ENCODE measurements at regions not wholly inside any gene's neighbourhood (a gene's known extent, or its start where the extent isn't known, plus 50 kb on each side); places are given as distances from the start of the nearest gene placed in this dataset.

GRCh38 chrX:39771089-39771488 lies 326.7 kb downstream of the BCOR start:
- Histone ChIP-seq H3K9ac (ENCODE audit: control insufficient read depth, extremely low read depth, insufficient read depth, low read length) (no peak overlapping the region), H3K4me2 (ENCODE audit: control insufficient read depth, extremely low read depth, insufficient read depth, low read depth, low read length) (no peak overlapping the region), H3K36me3 (ENCODE audit: control insufficient read depth in 2 of 2, extremely low read depth in 1 of 2, insufficient read depth in 2 of 2, low read length in 2 of 2) (no peaks in the 10 kb centered on the region), H3K4me3 (ENCODE audit: control insufficient read depth in 2 of 3, extremely low read depth in 1 of 3, insufficient read depth in 2 of 3, low read depth in 1 of 3, low read length in 3 of 3) (no peak overlapping the region), H3K27ac (ENCODE audit: control insufficient read depth, insufficient read depth, low read length) (no peak overlapping the region), H3K9me3 (ENCODE audit: control insufficient read depth, low read depth, low read length) (no peaks in the 10 kb centered on the region), H2AFZ (ENCODE audit: control insufficient read depth, low read length) (no peak overlapping the region), H4K20me1 (ENCODE audit: control insufficient read depth, extremely low read depth, insufficient read depth, low read length) (no peaks in the 10 kb centered on the region), H3K4me1 (ENCODE audit: control insufficient read depth, extremely low read depth, insufficient read depth, low read length) (no peaks in the 10 kb centered on the region), H3K27me3 (ENCODE audit: control insufficient read depth, extremely low read depth, insufficient read depth, low read length) (no peaks in the 10 kb centered on the region), H3K79me2 (ENCODE audit: control insufficient read depth, insufficient read depth, low read length) (no peaks in the 10 kb centered on the region), H3K9me1 (ENCODE audit: control insufficient read depth, extremely low read depth, insufficient read depth, low read length) (no peaks in the 10 kb centered on the region)
- dilution Hi-C loops (cut with MboI; ENCODE audit: extremely low pct_ligation_motif_present, low sequenced_read_pairs), result no loop called here
- DNase-seq (ENCODE audit: low read depth, low spot score) (no peak), FAIRE-seq (no peak)
- no peak for TF ChIP-seq EZH2 (IDR thresholded peaks at IDR 0.05; ENCODE audit: low read length)
- TF ChIP-seq, protein P1, sequence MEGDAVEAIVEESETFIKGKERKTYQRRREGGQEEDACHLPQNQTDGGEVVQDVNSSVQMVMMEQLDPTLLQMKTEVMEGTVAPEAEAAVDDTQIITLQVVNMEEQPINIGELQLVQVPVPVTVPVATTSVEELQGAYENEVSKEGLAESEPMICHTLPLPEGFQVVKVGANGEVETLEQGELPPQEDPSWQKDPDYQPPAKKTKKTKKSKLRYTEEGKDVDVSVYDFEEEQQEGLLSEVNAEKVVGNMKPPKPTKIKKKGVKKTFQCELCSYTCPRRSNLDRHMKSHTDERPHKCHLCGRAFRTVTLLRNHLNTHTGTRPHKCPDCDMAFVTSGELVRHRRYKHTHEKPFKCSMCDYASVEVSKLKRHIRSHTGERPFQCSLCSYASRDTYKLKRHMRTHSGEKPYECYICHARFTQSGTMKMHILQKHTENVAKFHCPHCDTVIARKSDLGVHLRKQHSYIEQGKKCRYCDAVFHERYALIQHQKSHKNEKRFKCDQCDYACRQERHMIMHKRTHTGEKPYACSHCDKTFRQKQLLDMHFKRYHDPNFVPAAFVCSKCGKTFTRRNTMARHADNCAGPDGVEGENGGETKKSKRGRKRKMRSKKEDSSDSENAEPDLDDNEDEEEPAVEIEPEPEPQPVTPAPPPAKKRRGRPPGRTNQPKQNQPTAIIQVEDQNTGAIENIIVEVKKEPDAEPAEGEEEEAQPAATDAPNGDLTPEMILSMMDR (optimal IDR thresholded peaks at IDR 0.05 in 1 of 3, IDR thresholded peaks at IDR 0.05 in 1 of 3, conservative IDR thresholded peaks at IDR 0.05 in 1 of 3; ENCODE audit: extremely low read depth in 1 of 3, insufficient read depth in 2 of 3, low read length in 3 of 3), result no peak

- dilution Hi-C loops (cut with MboI; ENCODE audit: extremely low pct_ligation_motif_present, low sequenced_read_pairs), result no loop called here
Observed at GRCh38 chrX:39772057-39772832, 325.5 kb downstream of the BCOR start.

More at GRCh38 chrX:39772057-39772832, 325.5 kb downstream of the BCOR start:
- FAIRE-seq (no peak), DNase-seq (ENCODE audit: low read depth, low spot score) (no peak)
- Histone ChIP-seq H3K36me3 (ENCODE audit: control insufficient read depth in 2 of 2, extremely low read depth in 1 of 2, insufficient read depth in 2 of 2, low read length in 2 of 2) (no peaks in the 10 kb centered on the region), H3K9me1 (ENCODE audit: control insufficient read depth, extremely low read depth, insufficient read depth, low read length) (no peaks in the 10 kb centered on the region), H3K9me3 (ENCODE audit: control insufficient read depth, low read depth, low read length) (no peaks in the 10 kb centered on the region), H3K27me3 (ENCODE audit: control insufficient read depth, extremely low read depth, insufficient read depth, low read length) (no peaks in the 10 kb centered on the region), H3K79me2 (ENCODE audit: control insufficient read depth, insufficient read depth, low read length) (no peaks in the 10 kb centered on the region), H3K27ac (ENCODE audit: control insufficient read depth, insufficient read depth, low read length) (no peak overlapping the region), H3K9ac (ENCODE audit: control insufficient read depth, extremely low read depth, insufficient read depth, low read length) (no peak overlapping the region), H4K20me1 (ENCODE audit: control insufficient read depth, extremely low read depth, insufficient read depth, low read length) (no peaks in the 10 kb centered on the region), H3K4me1 (ENCODE audit: control insufficient read depth, extremely low read depth, insufficient read depth, low read length) (no peaks in the 10 kb centered on the region), H2AFZ (ENCODE audit: control insufficient read depth, low read length) (no peak overlapping the region), H3K4me3 (ENCODE audit: control insufficient read depth in 2 of 3, extremely low read depth in 1 of 3, insufficient read depth in 2 of 3, low read depth in 1 of 3, low read length in 3 of 3) (no peak overlapping the region), H3K4me2 (ENCODE audit: control insufficient read depth, extremely low read depth, insufficient read depth, low read depth, low read length) (no peak overlapping the region)
- TF ChIP-seq, protein P1 (optimal IDR thresholded peaks at IDR 0.05 in 1 of 3, IDR thresholded peaks at IDR 0.05 in 1 of 3, conservative IDR thresholded peaks at IDR 0.05 in 1 of 3; ENCODE audit: extremely low read depth in 1 of 3, insufficient read depth in 2 of 3, low read length in 3 of 3), result no peak
- TF ChIP-seq EZH2 (IDR thresholded peaks at IDR 0.05; ENCODE audit: low read length), result no peak

Data from keratinocyte (primary cell).